HepG2 (cell line): ENCODE measurements at regions not wholly inside any gene's neighbourhood (a gene's known extent, or its start where the extent isn't known, plus 50 kb on each side); places are given as distances from the start of the nearest gene placed in this dataset.

Experiments used
- ATAC-seq: fragments of 200-7000 bp; cut with Tn5 transposase; 3 replicates; pipeline ENCODE4 v1.9.1; 2020; ENCODE audit warnings: mild to moderate bottlenecking, moderate library complexity
- BruUV-seq: library from RNA; stranded (reverse); fragments of 400-500 nt; replicated peaks from 2 replicates; lab custom pipeline; 2021; lab: Mats Ljungman, UMichigan
- CTCF ChIA-PET: fragments of 300-600 bp; formaldehyde crosslinking; extraction: SDS; loops from one replicate; lab custom pipeline; 2021; ENCODE audit warnings: low total read pairs, inconsistent platforms, low intra/inter-chr PET ratio; lab: Yijun Ruan, JAX
- POLR2A ChIA-PET: fragments of 350-600 bp; sonication (Branson Sonifier 250); formaldehyde crosslinking; loops from one replicate; lab custom pipeline; 2020; ENCODE audit warnings: antibody characterized with exemption, inconsistent platforms; lab: Yijun Ruan, JAX
- DNase-seq: peaks from one replicate; pipeline ENCODE4 v3.0.0-alpha.2; 2015; ENCODE audit warnings: low spot score
- FAIRE-seq: peaks from 3 replicates; lab custom pipeline; 2011; peaks lifted over from hg19 to GRCh38; lab: Jason Lieb, UNC
- H2AFZ ChIP-seq: one replicate; pipeline ENCODE4 v1.6.1; 2011; ENCODE audit warnings: low read length, inconsistent platforms
- H3K27ac ChIP-seq: fragments of 300-600 bp; 3 replicates; pipeline ENCODE4 v1.8.0; 2011; ENCODE audit warnings: mixed run types, mild to moderate bottlenecking, mixed read lengths, low read length, inconsistent platforms; ENCODE audit not compliant: insufficient read depth; ENCODE audit errors: extremely low read length
- H3K27me3 ChIP-seq, 2 experiments: fragments of 200-600 bp in 1 of 2; 2 replicates in 1 of 2; 3 replicates in 1 of 2; pipeline versions ENCODE4 v1.6.0 to v1.8.0; 2011; ENCODE audit warnings: low read length in 2 of 2, mild to moderate bottlenecking in 2 of 2, moderate library complexity in 2 of 2, inconsistent platforms in 1 of 2; ENCODE audit not compliant: insufficient read depth in 2 of 2, control insufficient read depth in 1 of 2
- H3K36me3 ChIP-seq, 2 experiments: fragments of 200-600 bp in 1 of 2; replicated peaks in 1 of 2; 2 replicates in 1 of 2; 3 replicates in 1 of 2; pipeline versions ENCODE4 v1.5.1 to v1.8.0; 2011; ENCODE audit warnings: low read length in 2 of 2, inconsistent platforms in 1 of 2; ENCODE audit not compliant: insufficient read depth in 2 of 2, control insufficient read depth in 1 of 2
- H3K4me1 ChIP-seq: 2 replicates; pipeline ENCODE4 v1.5.1; 2012; ENCODE audit warnings: low read length, inconsistent platforms; ENCODE audit not compliant: insufficient read depth
- H3K4me2 ChIP-seq: 2 replicates; pipeline ENCODE4 v1.6.0; 2011; ENCODE audit warnings: low read depth, low read length, inconsistent platforms
- H3K4me3 ChIP-seq, 3 experiments: fragments of 200-600 bp in 1 of 3; sonication (generic), shearing (Covaris generic) in 1 of 3; replicated peaks in 1 of 3; 2 replicates each; pipeline ENCODE4 v1.5.1; 2011 to 2016; ENCODE audit warnings: low read length in 3 of 3, inconsistent platforms in 2 of 3, low read depth in 2 of 3, mild to moderate bottlenecking in 2 of 3, control low read depth in 1 of 3, mixed read lengths in 1 of 3; ENCODE audit not compliant: insufficient read depth in 1 of 3
- H3K79me2 ChIP-seq: one replicate; pipeline ENCODE4 v1.6.1; 2011; ENCODE audit warnings: low read length, inconsistent platforms; ENCODE audit not compliant: insufficient read depth
- H3K9ac ChIP-seq: 2 replicates; pipeline ENCODE4 v1.6.0; 2011; ENCODE audit warnings: mild to moderate bottlenecking, low read depth, low read length, inconsistent platforms; ENCODE audit not compliant: insufficient read depth
- H3K9me3 ChIP-seq: 2 replicates; pipeline ENCODE4 v1.5.1; 2012; ENCODE audit warnings: mild to moderate bottlenecking, low read length
- H4K20me1 ChIP-seq: 2 replicates; pipeline ENCODE4 v1.6.0; 2011; ENCODE audit warnings: inconsistent platforms, mild to moderate bottlenecking, low read length, moderate library complexity; ENCODE audit not compliant: insufficient read depth
- CBFB ChIP-seq: sonication (generic); formaldehyde crosslinking; IDR thresholded peaks from 2 replicates; pipeline ENCODE4 v1.4.0; 2020; ENCODE audit warnings: missing genetic modification reagents
- CHD2 ChIP-seq: IDR thresholded peaks from 2 replicates; pipeline ENCODE4 v1.6.1; 2011; ENCODE audit warnings: low read depth, low read length, improper control_type of control experiment
- PAWR ChIP-seq: sonication (generic); formaldehyde crosslinking; IDR thresholded peaks from 2 replicates; pipeline ENCODE4 v1.4.0; 2020; ENCODE audit warnings: missing genetic modification reagents, mild to moderate bottlenecking, borderline replicate concordance
- SRSF1 ChIP-seq: fragments of 200-400 bp; formaldehyde crosslinking; optimal IDR thresholded peaks from 2 replicates; pipeline ENCODE3; 2017; ENCODE audit warnings: mild to moderate bottlenecking, low read depth, low read length, moderate library complexity
- ZNF124 ChIP-seq: sonication (generic); formaldehyde crosslinking; IDR thresholded peaks from 2 replicates; pipeline ENCODE4 v1.4.0; 2020; ENCODE audit warnings: missing genetic modification reagents
- ZNF382 ChIP-seq: sonication (generic); formaldehyde crosslinking; IDR thresholded peaks from 2 replicates; pipeline ENCODE4 v1.5.0; 2020; ENCODE audit warnings: missing genetic modification reagents, mild to moderate bottlenecking, borderline replicate concordance
- ZNF577 ChIP-seq: sonication (generic); formaldehyde crosslinking; IDR thresholded peaks from 2 replicates; pipeline ENCODE4 v1.4.0; 2020; ENCODE audit warnings: mild to moderate bottlenecking, low read depth, missing genetic modification reagents, borderline replicate concordance
- ZSCAN20 ChIP-seq: sonication (generic); formaldehyde crosslinking; IDR thresholded peaks from 2 replicates; pipeline ENCODE4 v1.4.0; 2020; ENCODE audit warnings: missing genetic modification reagents, mild to moderate bottlenecking, borderline replicate concordance
- in situ Hi-C: cut with HindIII; loops from 2 replicates; pipeline ENCODE4 v1.10.0; 2017; ENCODE audit warnings: low pct_unique_long_range_greater_than_20kb; ENCODE audit not compliant: extremely low pct_ligation_motif_present
- intact Hi-C: fragments of 100-400 bp; cut with micrococcal nuclease; formaldehyde crosslinking; loops from one replicate; pipeline ENCODE4 v1.10.0; 2022; ENCODE audit not compliant: unreplicated experiment
- TF ChIP-seq, protein P1 (sequence below): sonication (generic); formaldehyde crosslinking; IDR thresholded peaks from 2 replicates; pipeline ENCODE4 v1.4.0; 2020; ENCODE audit warnings: missing genetic modification reagents, mild to moderate bottlenecking, borderline replicate concordance
- TF ChIP-seq, protein P2 (sequence below): sonication (generic); formaldehyde crosslinking; IDR thresholded peaks from 2 replicates; pipeline ENCODE4 v1.9.0; 2021; ENCODE audit warnings: mild to moderate bottlenecking, missing genetic modification reagents
- TF ChIP-seq, protein P3 (sequence below): fragments of 450-650 bp; IDR thresholded peaks from 2 replicates; pipeline ENCODE4 v1.6.1; 2017; ENCODE audit warnings: mild to moderate bottlenecking

DNA sequence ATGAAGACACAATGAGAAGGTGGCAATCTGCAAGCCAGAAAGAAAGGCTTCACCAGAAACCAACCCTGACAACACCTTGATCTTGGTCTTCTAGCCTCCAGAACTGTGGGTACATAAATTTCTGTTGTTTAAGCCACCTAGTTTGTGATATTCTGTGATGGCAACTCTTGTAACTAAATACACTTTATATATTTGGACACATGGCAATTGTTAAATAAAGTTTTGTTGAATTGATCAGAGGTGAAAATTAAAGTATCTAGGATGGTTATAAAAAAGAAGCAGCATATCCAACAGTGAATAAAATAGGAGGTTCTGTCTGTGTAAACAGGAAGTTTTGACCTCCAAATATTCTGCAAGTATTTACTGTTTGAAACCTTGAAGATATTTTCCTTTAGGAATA, 516.3 kb downstream of the SOX5 start:
- BruUV-seq: no TSS peak
- Histone ChIP-seq H3K27me3 (no peaks in the 10 kb centered on the region), H4K20me1 (no peaks in the 10 kb centered on the region), H3K4me2 (no peak overlapping the region), H3K36me3 (no peaks in the 10 kb centered on the region), H3K4me3 (no peak overlapping the region), H3K4me1 (no peaks in the 10 kb centered on the region), H3K79me2 (no peaks in the 10 kb centered on the region), H3K27ac (no peak overlapping the region), H2AFZ (no peak overlapping the region), H3K9ac (no peak overlapping the region), H3K9me3 (no peaks in the 10 kb centered on the region)
- no peak for DNase-seq
- in situ Hi-C loops: no loop called here
- no peak for FAIRE-seq
- ATAC-seq: no peak
- CTCF ChIA-PET: no interaction called here
- intact Hi-C loops: no loop called here
- POLR2A ChIA-PET: no interaction called here
- TF ChIP-seq ZNF124 (CRISPR knock-in tag): no peak
- TF ChIP-seq CBFB (CRISPR knock-in tag): no peak
- TF ChIP-seq, protein P1, sequence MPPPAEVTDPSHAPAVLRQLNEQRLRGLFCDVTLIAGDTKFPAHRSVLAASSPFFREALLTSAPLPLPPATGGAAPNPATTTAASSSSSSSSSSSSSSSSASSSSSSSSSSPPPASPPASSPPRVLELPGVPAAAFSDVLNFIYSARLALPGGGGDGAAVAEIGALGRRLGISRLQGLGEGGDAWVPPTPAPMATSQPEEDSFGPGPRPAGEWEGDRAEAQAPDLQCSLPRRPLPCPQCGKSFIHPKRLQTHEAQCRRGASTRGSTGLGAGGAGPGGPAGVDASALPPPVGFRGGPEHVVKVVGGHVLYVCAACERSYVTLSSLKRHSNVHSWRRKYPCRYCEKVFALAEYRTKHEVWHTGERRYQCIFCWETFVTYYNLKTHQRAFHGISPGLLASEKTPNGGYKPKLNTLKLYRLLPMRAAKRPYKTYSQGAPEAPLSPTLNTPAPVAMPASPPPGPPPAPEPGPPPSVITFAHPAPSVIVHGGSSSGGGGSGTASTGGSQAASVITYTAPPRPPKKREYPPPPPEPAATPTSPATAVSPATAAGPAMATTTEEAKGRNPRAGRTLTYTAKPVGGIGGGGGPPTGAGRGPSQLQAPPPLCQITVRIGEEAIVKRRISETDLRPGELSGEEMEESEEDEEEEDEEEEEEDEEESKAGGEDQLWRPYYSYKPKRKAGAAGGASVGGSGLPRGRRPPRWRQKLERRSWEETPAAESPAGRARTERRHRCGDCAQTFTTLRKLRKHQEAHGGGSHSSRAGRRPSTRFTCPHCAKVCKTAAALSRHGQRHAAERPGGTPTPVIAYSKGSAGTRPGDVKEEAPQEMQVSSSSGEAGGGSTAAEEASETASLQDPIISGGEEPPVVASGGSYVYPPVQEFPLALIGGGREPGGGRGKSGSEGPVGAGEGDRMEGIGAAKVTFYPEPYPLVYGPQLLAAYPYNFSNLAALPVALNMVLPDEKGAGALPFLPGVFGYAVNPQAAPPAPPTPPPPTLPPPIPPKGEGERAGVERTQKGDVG: no peak
- no peak for TF ChIP-seq ZSCAN20
- TF ChIP-seq, protein P2, sequence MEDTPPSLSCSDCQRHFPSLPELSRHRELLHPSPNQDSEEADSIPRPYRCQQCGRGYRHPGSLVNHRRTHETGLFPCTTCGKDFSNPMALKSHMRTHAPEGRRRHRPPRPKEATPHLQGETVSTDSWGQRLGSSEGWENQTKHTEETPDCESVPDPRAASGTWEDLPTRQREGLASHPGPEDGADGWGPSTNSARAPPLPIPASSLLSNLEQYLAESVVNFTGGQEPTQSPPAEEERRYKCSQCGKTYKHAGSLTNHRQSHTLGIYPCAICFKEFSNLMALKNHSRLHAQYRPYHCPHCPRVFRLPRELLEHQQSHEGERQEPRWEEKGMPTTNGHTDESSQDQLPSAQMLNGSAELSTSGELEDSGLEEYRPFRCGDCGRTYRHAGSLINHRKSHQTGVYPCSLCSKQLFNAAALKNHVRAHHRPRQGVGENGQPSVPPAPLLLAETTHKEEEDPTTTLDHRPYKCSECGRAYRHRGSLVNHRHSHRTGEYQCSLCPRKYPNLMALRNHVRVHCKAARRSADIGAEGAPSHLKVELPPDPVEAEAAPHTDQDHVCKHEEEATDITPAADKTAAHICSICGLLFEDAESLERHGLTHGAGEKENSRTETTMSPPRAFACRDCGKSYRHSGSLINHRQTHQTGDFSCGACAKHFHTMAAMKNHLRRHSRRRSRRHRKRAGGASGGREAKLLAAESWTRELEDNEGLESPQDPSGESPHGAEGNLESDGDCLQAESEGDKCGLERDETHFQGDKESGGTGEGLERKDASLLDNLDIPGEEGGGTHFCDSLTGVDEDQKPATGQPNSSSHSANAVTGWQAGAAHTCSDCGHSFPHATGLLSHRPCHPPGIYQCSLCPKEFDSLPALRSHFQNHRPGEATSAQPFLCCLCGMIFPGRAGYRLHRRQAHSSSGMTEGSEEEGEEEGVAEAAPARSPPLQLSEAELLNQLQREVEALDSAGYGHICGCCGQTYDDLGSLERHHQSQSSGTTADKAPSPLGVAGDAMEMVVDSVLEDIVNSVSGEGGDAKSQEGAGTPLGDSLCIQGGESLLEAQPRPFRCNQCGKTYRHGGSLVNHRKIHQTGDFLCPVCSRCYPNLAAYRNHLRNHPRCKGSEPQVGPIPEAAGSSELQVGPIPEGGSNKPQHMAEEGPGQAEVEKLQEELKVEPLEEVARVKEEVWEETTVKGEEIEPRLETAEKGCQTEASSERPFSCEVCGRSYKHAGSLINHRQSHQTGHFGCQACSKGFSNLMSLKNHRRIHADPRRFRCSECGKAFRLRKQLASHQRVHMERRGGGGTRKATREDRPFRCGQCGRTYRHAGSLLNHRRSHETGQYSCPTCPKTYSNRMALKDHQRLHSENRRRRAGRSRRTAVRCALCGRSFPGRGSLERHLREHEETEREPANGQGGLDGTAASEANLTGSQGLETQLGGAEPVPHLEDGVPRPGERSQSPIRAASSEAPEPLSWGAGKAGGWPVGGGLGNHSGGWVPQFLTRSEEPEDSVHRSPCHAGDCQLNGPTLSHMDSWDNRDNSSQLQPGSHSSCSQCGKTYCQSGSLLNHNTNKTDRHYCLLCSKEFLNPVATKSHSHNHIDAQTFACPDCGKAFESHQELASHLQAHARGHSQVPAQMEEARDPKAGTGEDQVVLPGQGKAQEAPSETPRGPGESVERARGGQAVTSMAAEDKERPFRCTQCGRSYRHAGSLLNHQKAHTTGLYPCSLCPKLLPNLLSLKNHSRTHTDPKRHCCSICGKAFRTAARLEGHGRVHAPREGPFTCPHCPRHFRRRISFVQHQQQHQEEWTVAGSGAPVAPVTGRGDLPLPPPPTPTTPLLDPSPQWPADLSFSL (CRISPR knock-in tag): no peak
- TF ChIP-seq ZNF382 (CRISPR knock-in tag): no peak
- no peak for TF ChIP-seq PAWR
- TF ChIP-seq SRSF1: no peak
- no peak for TF ChIP-seq ZNF577 (CRISPR knock-in tag)
- TF ChIP-seq CHD2: no peak
- TF ChIP-seq, protein P3, sequence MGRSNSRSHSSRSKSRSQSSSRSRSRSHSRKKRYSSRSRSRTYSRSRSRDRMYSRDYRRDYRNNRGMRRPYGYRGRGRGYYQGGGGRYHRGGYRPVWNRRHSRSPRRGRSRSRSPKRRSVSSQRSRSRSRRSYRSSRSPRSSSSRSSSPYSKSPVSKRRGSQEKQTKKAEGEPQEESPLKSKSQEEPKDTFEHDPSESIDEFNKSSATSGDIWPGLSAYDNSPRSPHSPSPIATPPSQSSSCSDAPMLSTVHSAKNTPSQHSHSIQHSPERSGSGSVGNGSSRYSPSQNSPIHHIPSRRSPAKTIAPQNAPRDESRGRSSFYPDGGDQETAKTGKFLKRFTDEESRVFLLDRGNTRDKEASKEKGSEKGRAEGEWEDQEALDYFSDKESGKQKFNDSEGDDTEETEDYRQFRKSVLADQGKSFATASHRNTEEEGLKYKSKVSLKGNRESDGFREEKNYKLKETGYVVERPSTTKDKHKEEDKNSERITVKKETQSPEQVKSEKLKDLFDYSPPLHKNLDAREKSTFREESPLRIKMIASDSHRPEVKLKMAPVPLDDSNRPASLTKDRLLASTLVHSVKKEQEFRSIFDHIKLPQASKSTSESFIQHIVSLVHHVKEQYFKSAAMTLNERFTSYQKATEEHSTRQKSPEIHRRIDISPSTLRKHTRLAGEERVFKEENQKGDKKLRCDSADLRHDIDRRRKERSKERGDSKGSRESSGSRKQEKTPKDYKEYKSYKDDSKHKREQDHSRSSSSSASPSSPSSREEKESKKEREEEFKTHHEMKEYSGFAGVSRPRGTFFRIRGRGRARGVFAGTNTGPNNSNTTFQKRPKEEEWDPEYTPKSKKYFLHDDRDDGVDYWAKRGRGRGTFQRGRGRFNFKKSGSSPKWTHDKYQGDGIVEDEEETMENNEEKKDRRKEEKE: no peak
